HUES48 (cell line): ENCODE measurements at regions not wholly inside any gene's neighbourhood (a gene's known extent, or its start where the extent isn't known, plus 50 kb on each side); places are given as distances from the start of the nearest gene placed in this dataset.

Source experiments
- H3K27ac ChIP-seq: one replicate; pipeline ENCODE4 v1.7.0; 2013; ENCODE audit warnings: low read depth, low read length, inconsistent platforms
- H3K27me3 ChIP-seq: 2 replicates; pipeline ENCODE4 v1.6.1; 2013; ENCODE audit warnings: mild to moderate bottlenecking, low read length; ENCODE audit not compliant: control insufficient read depth, insufficient read depth
- H3K36me3 ChIP-seq: 2 replicates; pipeline ENCODE4 v1.6.1; 2013; ENCODE audit warnings: low read length; ENCODE audit not compliant: control insufficient read depth, insufficient read depth
- H3K4me1 ChIP-seq: 2 replicates; pipeline ENCODE4 v1.6.1; 2013; ENCODE audit warnings: mild to moderate bottlenecking, low read length; ENCODE audit not compliant: control insufficient read depth, insufficient read depth
- H3K4me3 ChIP-seq: 2 replicates; pipeline ENCODE4 v1.5.1; 2013; ENCODE audit warnings: mild to moderate bottlenecking, low read depth, low read length
- H3K9ac ChIP-seq: 2 replicates; pipeline ENCODE4 v1.6.1; 2013; ENCODE audit warnings: mild to moderate bottlenecking, low read depth, low read length, moderate library complexity
- H3K9me3 ChIP-seq: 2 replicates; pipeline ENCODE4 v1.6.1; 2013; ENCODE audit warnings: low read length; ENCODE audit not compliant: control insufficient read depth, insufficient read depth

- no peak overlapping the region for H3K4me3 ChIP-seq
- H3K36me3 ChIP-seq: no peaks in the 10 kb centered on the region
- H3K27me3 ChIP-seq: no peaks in the 10 kb centered on the region
Measured at GRCh38 chr17:79497777-79498348, 113.0 kb downstream of the RBFOX3 start.

GRCh38 chr17:79496422-79497005 lies 114.3 kb downstream of the RBFOX3 start:
- Histone ChIP-seq H3K9me3 (no peaks in the 10 kb centered on the region), H3K27ac (no peak overlapping the region), H3K9ac (no peak overlapping the region), H3K4me1 (no peaks in the 10 kb centered on the region), H3K36me3 (no peaks in the 10 kb centered on the region), H3K4me3 (no peak overlapping the region), H3K27me3 (no peaks in the 10 kb centered on the region)

More at GRCh38 chr17:79497777-79498348, 113.0 kb downstream of the RBFOX3 start:
- Histone ChIP-seq H3K4me1 (no peaks in the 10 kb centered on the region), H3K27ac (no peak overlapping the region), H3K9ac (no peak overlapping the region), H3K9me3 (no peaks in the 10 kb centered on the region)

- Histone ChIP-seq H3K36me3 (no peaks in the 10 kb centered on the region), H3K4me1 (no peaks in the 10 kb centered on the region), H3K9me3 (no peaks in the 10 kb centered on the region), H3K27me3 (no peaks in the 10 kb centered on the region), H3K9ac (no peak overlapping the region), H3K4me3 (no peak overlapping the region), H3K27ac (no peak overlapping the region)
Measured at GRCh38 chr17:79495665-79496064, 115.2 kb downstream of the RBFOX3 start.

- H3K36me3 ChIP-seq: no peaks in the 10 kb centered on the region
- H3K27me3 ChIP-seq: no peaks in the 10 kb centered on the region
- no peak overlapping the region for H3K27ac ChIP-seq
- H3K4me3 ChIP-seq: no peak overlapping the region
- H3K9ac ChIP-seq: no peak overlapping the region
- no peaks in the 10 kb centered on the region for H3K9me3 ChIP-seq
- no peaks in the 10 kb centered on the region for H3K4me1 ChIP-seq
Measured at GRCh38 chr17:79491006-79491405, 119.8 kb downstream of the RBFOX3 start.

- H3K36me3 ChIP-seq: no peaks in the 10 kb centered on the region
- no peak overlapping the region for H3K4me3 ChIP-seq
- no peaks in the 10 kb centered on the region for H3K9me3 ChIP-seq
- peaks cover 3% of the 10 kb centered on the region; the same call in 1 of the 2 replicates for H3K4me1 ChIP-seq
- H3K9ac ChIP-seq: no peak overlapping the region
- no peaks in the 10 kb centered on the region for H3K27me3 ChIP-seq
- H3K27ac ChIP-seq: no peak overlapping the region
Measured at GRCh38 chr17:79490530-79490929, 120.3 kb downstream of the RBFOX3 start.

- H3K27me3 ChIP-seq: no peaks in the 10 kb centered on the region
- no peak overlapping the region for H3K4me3 ChIP-seq
- no peak overlapping the region for H3K9ac ChIP-seq
- no peaks in the 10 kb centered on the region for H3K9me3 ChIP-seq
- H3K36me3 ChIP-seq: no peaks in the 10 kb centered on the region
- H3K4me1 ChIP-seq: peaks cover 9% of the 10 kb centered on the region; the same call in 1 of the 2 replicates
- H3K27ac ChIP-seq: no peak overlapping the region
Measured at GRCh38 chr17:79487149-79487548, 123.7 kb downstream of the RBFOX3 start.

GRCh38 chr17:79485991-79486390 lies 124.9 kb downstream of the RBFOX3 start:
- Histone ChIP-seq H3K4me3 (no peak overlapping the region), H3K4me1 (peaks cover 9% of the 10 kb centered on the region; the same call in 1 of the 2 replicates), H3K9me3 (no peaks in the 10 kb centered on the region), H3K36me3 (no peaks in the 10 kb centered on the region), H3K27ac (no peak overlapping the region), H3K9ac (no peak overlapping the region), H3K27me3 (no peaks in the 10 kb centered on the region)

- Histone ChIP-seq H3K9ac (no peak overlapping the region), H3K4me1 (peaks cover 9% of the 10 kb centered on the region; the same call in 1 of the 2 replicates), H3K27me3 (no peaks in the 10 kb centered on the region), H3K27ac (no peak overlapping the region), H3K4me3 (no peak overlapping the region), H3K9me3 (no peaks in the 10 kb centered on the region), H3K36me3 (no peaks in the 10 kb centered on the region)
Measured at GRCh38 chr17:79485419-79485985, 125.3 kb downstream of the RBFOX3 start.

- H3K27ac ChIP-seq: no peak overlapping the region
- H3K9me3 ChIP-seq: no peaks in the 10 kb centered on the region
- H3K4me3 ChIP-seq: no peak overlapping the region
- H3K9ac ChIP-seq: no peak overlapping the region
- no peaks in the 10 kb centered on the region for H3K36me3 ChIP-seq
- peaks cover 9% of the 10 kb centered on the region; the same call in 1 of the 2 replicates for H3K4me1 ChIP-seq
- H3K27me3 ChIP-seq: no peaks in the 10 kb centered on the region
Measured at GRCh38 chr17:79484600-79485418, 126.0 kb downstream of the RBFOX3 start.

GRCh38 chr17:79483842-79484241 lies 127.0 kb downstream of the RBFOX3 start:
- no peak overlapping the region for H3K27ac ChIP-seq

More at GRCh38 chr17:79483842-79484241, 127.0 kb downstream of the RBFOX3 start:
- H3K9me3 ChIP-seq: no peaks in the 10 kb centered on the region
- H3K9ac ChIP-seq: no peak overlapping the region
- H3K4me3 ChIP-seq: no peak overlapping the region
- no peaks in the 10 kb centered on the region for H3K36me3 ChIP-seq
- peaks cover 9% of the 10 kb centered on the region; the same call in 1 of the 2 replicates for H3K4me1 ChIP-seq
- no peaks in the 10 kb centered on the region for H3K27me3 ChIP-seq
